ENCODE measurements at regions not wholly inside any gene's neighbourhood (a gene's known extent, or its start where the extent isn't known, plus 50 kb on each side); places are given as distances from the start of the nearest gene placed in this dataset.

DNA sequence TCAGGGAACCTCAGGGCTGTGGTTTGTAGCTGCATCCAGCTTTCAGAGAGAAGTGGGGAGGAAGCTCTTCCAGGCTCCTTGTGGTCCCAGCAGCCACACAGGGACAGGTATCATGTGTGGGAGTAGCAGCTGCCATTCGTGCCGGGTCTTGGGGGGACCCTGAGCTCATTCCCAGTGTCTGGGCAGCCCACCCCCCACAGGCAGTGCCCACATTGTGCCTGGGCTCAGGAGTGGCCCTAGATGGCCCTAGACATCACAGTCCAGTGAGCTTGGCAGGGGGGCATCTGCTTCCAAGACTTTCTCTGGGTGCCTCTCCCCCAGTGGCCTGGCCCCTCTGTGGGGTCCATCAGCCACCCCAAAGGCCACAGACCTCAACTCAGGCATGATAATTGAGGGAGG is 619.7 kb downstream of the BRD1 start:
- no peaks in the 10 kb centered on the region for H3K27me3 ChIP-seq (ENCODE audit: low read length)

DNA sequence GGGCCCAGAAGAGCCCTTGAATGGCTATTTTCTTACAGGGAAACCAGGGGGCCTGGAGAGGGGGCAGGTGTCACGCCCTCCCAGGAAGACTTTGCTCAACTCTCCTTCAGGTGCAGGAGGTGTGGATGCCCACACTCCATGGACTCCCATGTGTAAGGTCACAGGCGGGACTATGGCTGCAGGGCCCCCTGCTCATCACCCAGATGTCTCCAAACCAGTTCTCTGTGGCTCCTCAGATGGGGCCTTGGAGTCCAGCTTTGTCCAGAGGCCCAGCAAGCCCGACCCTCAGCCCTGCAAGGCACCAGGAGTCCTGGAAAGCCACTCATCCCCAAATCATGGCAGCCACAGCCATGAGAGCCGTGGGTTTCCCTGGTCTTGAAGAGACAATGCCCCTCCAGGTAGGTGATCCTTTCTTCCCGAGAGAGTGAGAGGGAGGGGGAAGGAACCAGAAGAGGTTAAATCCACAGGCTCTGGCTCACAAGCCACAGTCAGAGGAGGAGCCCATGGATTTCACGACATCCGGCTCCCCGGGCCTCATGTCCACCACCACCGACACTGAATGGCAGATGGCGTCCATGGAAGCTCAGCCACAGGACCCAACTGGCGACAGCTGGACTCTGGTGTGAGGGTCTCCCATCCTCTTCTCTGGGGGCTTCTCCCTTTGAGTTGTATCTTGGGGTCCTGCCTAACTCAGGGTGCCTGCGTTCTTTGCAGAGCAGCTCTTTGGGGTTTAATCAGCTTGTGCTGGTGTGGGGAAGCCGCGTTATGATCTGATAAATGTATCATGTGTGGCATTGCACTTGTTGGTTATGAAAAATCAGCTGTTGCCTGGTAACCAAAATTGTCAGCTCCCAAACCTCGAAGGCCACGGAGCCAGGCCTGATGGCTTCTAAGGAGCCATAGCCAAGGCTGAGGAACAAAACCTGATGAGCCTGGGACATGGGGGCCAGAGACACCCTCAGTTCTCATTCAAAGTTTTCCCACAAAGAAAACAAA is 620.4 kb downstream of the BRD1 start:
- DNase-seq (no peak), ATAC-seq (no peak)
- Histone ChIP-seq H3K9ac (ENCODE audit: low read length) (no peak overlapping the region), H3K4me3 (ENCODE audit: low read length) (no peak overlapping the region), H4K20me1 (ENCODE audit: low read length) (no peaks in the 10 kb centered on the region), H3K27me3 (ENCODE audit: low read length) (no peaks in the 10 kb centered on the region), H2AFZ (ENCODE audit: low read length) (no peak overlapping the region), H3K9me2 (replicated peaks; ENCODE audit: low read length) (no peaks in the 10 kb centered on the region), H3K79me2 (ENCODE audit: low read length) (no peaks in the 10 kb centered on the region), H3K4me2 (ENCODE audit: low read length) (no peak overlapping the region), H3F3A (ENCODE audit: low read length, unreplicated experiment) (no peaks in the 10 kb centered on the region), H3K27ac (ENCODE audit: low read length) (no peak overlapping the region), H3K4me1 (ENCODE audit: insufficient read depth, low read length) (no peaks in the 10 kb centered on the region), H3K9me3 (ENCODE audit: low read length) (no peaks in the 10 kb centered on the region), H3K36me3 (ENCODE audit: low read depth, low read length) (no peaks in the 10 kb centered on the region)
- POLR2A ChIA-PET (ENCODE audit: unreplicated experiment): no interaction called here
- TF ChIP-seq EZH2 (IDR thresholded peaks at IDR 0.05; ENCODE audit: low read length, unreplicated experiment) (no peak), EZH2phosphoT487 (IDR thresholded peaks at IDR 0.05; ENCODE audit: borderline replicate concordance, low read length) (no peak)
- TF ChIP-seq, protein P1, sequence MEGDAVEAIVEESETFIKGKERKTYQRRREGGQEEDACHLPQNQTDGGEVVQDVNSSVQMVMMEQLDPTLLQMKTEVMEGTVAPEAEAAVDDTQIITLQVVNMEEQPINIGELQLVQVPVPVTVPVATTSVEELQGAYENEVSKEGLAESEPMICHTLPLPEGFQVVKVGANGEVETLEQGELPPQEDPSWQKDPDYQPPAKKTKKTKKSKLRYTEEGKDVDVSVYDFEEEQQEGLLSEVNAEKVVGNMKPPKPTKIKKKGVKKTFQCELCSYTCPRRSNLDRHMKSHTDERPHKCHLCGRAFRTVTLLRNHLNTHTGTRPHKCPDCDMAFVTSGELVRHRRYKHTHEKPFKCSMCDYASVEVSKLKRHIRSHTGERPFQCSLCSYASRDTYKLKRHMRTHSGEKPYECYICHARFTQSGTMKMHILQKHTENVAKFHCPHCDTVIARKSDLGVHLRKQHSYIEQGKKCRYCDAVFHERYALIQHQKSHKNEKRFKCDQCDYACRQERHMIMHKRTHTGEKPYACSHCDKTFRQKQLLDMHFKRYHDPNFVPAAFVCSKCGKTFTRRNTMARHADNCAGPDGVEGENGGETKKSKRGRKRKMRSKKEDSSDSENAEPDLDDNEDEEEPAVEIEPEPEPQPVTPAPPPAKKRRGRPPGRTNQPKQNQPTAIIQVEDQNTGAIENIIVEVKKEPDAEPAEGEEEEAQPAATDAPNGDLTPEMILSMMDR (conservative IDR thresholded peaks at IDR 0.05; ENCODE audit: low read depth, low read length): no peak
- CTCF ChIA-PET: no interaction called here
- BruUV-seq (replicated peaks): no TSS peak
- intact Hi-C loops (cut with micrococcal nuclease): no loop called here

More for the DNA sequence above, 619.7 kb downstream of the BRD1 start:
- TF ChIP-seq EZH2 (IDR thresholded peaks at IDR 0.05; ENCODE audit: low read length, unreplicated experiment): no peak
- TF ChIP-seq EZH2phosphoT487 (IDR thresholded peaks at IDR 0.05; ENCODE audit: borderline replicate concordance, low read length): no peak
- TF ChIP-seq, protein P1 (conservative IDR thresholded peaks at IDR 0.05; ENCODE audit: low read depth, low read length): no peak
- Histone ChIP-seq H3K36me3 (ENCODE audit: low read depth, low read length) (no peaks in the 10 kb centered on the region), H3K79me2 (ENCODE audit: low read length) (no peaks in the 10 kb centered on the region), H3K4me1 (ENCODE audit: insufficient read depth, low read length) (no peaks in the 10 kb centered on the region), H3K4me2 (ENCODE audit: low read length) (no peak overlapping the region), H3K27ac (ENCODE audit: low read length) (no peak overlapping the region), H3K9me3 (ENCODE audit: low read length) (no peaks in the 10 kb centered on the region), H3F3A (ENCODE audit: low read length, unreplicated experiment) (no peaks in the 10 kb centered on the region), H2AFZ (ENCODE audit: low read length) (no peak overlapping the region), H4K20me1 (ENCODE audit: low read length) (no peaks in the 10 kb centered on the region), H3K4me3 (ENCODE audit: low read length) (no peak overlapping the region), H3K9me2 (replicated peaks; ENCODE audit: low read length) (no peaks in the 10 kb centered on the region), H3K9ac (ENCODE audit: low read length) (no peak overlapping the region)
- ATAC-seq: no peak
- CTCF ChIA-PET: no interaction called here
- intact Hi-C loops (cut with micrococcal nuclease): no loop called here
- BruUV-seq (replicated peaks): no TSS peak
- POLR2A ChIA-PET (ENCODE audit: unreplicated experiment): no interaction called here
- DNase-seq: no peak

DNA sequence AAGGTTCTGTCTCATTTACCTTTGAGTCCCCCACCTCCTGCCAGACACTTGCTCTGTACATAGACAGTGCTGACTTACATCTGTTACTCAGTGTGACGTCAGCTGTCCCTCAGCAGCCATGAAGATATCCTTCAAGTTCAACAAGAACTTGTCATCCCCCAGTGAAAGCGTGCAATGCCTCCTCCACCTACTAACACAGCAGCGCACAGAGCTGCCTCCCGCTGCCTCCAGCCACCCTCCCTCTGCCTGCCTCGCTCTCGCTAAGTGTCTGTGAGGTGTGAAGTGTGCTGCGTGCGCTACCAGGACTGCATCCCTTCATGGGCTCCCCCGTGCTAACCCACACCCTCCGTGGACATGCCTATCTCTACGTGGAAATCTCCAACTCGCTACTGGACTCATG is 621.4 kb downstream of the BRD1 start:
- DNase-seq: no peak
- Histone ChIP-seq H4K20me1 (ENCODE audit: low read length) (no peaks in the 10 kb centered on the region), H3K4me2 (ENCODE audit: low read length) (no peak overlapping the region), H3K27ac (ENCODE audit: low read length) (no peak overlapping the region), H3K9me3 (ENCODE audit: low read length) (no peaks in the 10 kb centered on the region), H2AFZ (ENCODE audit: low read length) (no peak overlapping the region), H3K79me2 (ENCODE audit: low read length) (no peaks in the 10 kb centered on the region), H3K4me1 (ENCODE audit: insufficient read depth, low read length) (no peaks in the 10 kb centered on the region), H3K36me3 (ENCODE audit: low read depth, low read length) (no peaks in the 10 kb centered on the region), H3F3A (ENCODE audit: low read length, unreplicated experiment) (no peaks in the 10 kb centered on the region), H3K9ac (ENCODE audit: low read length) (no peak overlapping the region), H3K4me3 (ENCODE audit: low read length) (no peak overlapping the region), H3K27me3 (ENCODE audit: low read length) (no peaks in the 10 kb centered on the region), H3K9me2 (replicated peaks; ENCODE audit: low read length) (no peaks in the 10 kb centered on the region)
- ChIA-PET CTCF (no interaction called here), POLR2A (ENCODE audit: unreplicated experiment) (no interaction called here)
- no TSS peak for BruUV-seq (replicated peaks)
- TF ChIP-seq EZH2 (IDR thresholded peaks at IDR 0.05; ENCODE audit: low read length, unreplicated experiment) (no peak), EZH2phosphoT487 (IDR thresholded peaks at IDR 0.05; ENCODE audit: borderline replicate concordance, low read length) (no peak)
- TF ChIP-seq, protein P1 (conservative IDR thresholded peaks at IDR 0.05; ENCODE audit: low read depth, low read length): no peak
- ATAC-seq: no peak
- intact Hi-C loops (cut with micrococcal nuclease): no loop called here

Measured in PC-3 (cell line).